SK-N-SH (cell line): ENCODE measurements at regions not wholly inside any gene's neighbourhood (a gene's known extent, or its start where the extent isn't known, plus 50 kb on each side); places are given as distances from the start of the nearest gene placed in this dataset.

ENCODE experiments used
- CTCF ChIA-PET: fragments of 300-600, 350-600 bp; formaldehyde crosslinking; extraction: SDS; loops from one replicate; lab custom pipeline; 2021; lab: Yijun Ruan, JAX
- POLR2A ChIA-PET: fragments of 350-600 bp; sonication (Branson Sonifier 250); formaldehyde crosslinking; extraction: SDS; loops from one replicate; lab custom pipeline; 2020; ENCODE audit warnings: antibody characterized with exemption, inconsistent platforms; lab: Yijun Ruan, JAX
- DNase-seq: peaks from one replicate; pipeline ENCODE4 v3.0.0; 2012
- H2AFZ ChIP-seq: fragments of 200-600 bp; sonication (generic); 2 replicates; pipeline ENCODE4 v1.8.1; 2016; ENCODE audit warnings: antibody characterized with exemption, mild to moderate bottlenecking, low read depth
- H3F3A ChIP-seq: fragments of 200-600 bp; sonication (generic); replicated peaks from 2 replicates; pipeline ENCODE3; 2016; ENCODE audit warnings: antibody characterized with exemption, mild to moderate bottlenecking; ENCODE audit not compliant: insufficient read depth
- H3K27ac ChIP-seq, 2 experiments: fragments of 200-500 bp in 1 of 2; fragments of 200-600 bp in 1 of 2; sonication (Bioruptor generic) in 1 of 2; sonication (generic), shearing (Covaris generic) in 1 of 2; 2 replicates each; pipeline versions ENCODE4 v1.5.1 to v1.6.1; 2014 to 2016; ENCODE audit warnings: low read depth in 2 of 2, inconsistent platforms in 1 of 2, low read length in 1 of 2, mild to moderate bottlenecking in 1 of 2, mixed read lengths in 1 of 2
- H3K27me3 ChIP-seq: fragments of 200-600 bp; sonication (generic), shearing (Covaris generic); 2 replicates; pipeline ENCODE4 v1.6.1; 2016; ENCODE audit warnings: mixed run types; ENCODE audit not compliant: insufficient read depth
- H3K36me3 ChIP-seq, 2 experiments: fragments of 200-500 bp in 1 of 2; fragments of 200-600 bp in 1 of 2; sonication (Bioruptor generic) in 1 of 2; sonication (generic) in 1 of 2; replicated peaks in 1 of 2; 2 replicates each; pipeline versions ENCODE3 to v1.5.1; 2014 to 2016; ENCODE audit warnings: low read length in 1 of 2, mild to moderate bottlenecking in 1 of 2; ENCODE audit not compliant: insufficient read depth in 2 of 2, control insufficient read depth in 1 of 2
- H3K4me1 ChIP-seq, 2 experiments: fragments of 200-500 bp in 1 of 2; fragments of 200-600 bp in 1 of 2; sonication (Bioruptor generic) in 1 of 2; sonication (generic), shearing (Covaris generic) in 1 of 2; 2 replicates each; pipeline versions ENCODE4 v1.5.1 to v1.6.1; 2014 to 2016; ENCODE audit warnings: low read depth in 1 of 2, low read length in 1 of 2, mixed run types in 1 of 2; ENCODE audit not compliant: insufficient read depth in 2 of 2, control insufficient read depth in 1 of 2
- H3K4me2 ChIP-seq: fragments of 200-600 bp; sonication (generic), shearing (Covaris generic); 2 replicates; pipeline ENCODE4 v1.6.1; 2017; ENCODE audit warnings: mixed run types
- H3K4me3 ChIP-seq, 2 experiments: fragments of 200-500 bp in 1 of 2; fragments of 200-600 bp in 1 of 2; sonication (Bioruptor generic) in 1 of 2; sonication (generic), shearing (Covaris generic) in 1 of 2; 2 replicates each; pipeline versions ENCODE4 v1.5.1 to v1.8.1; 2014 to 2016; ENCODE audit warnings: low read depth in 2 of 2, inconsistent platforms in 1 of 2, low read length in 1 of 2, mild to moderate bottlenecking in 1 of 2, mixed read lengths in 1 of 2, moderate library complexity in 1 of 2
- H3K79me2 ChIP-seq: fragments of 200-600 bp; sonication (generic); 2 replicates; pipeline ENCODE4 v1.8.1; 2017; ENCODE audit warnings: mild to moderate bottlenecking; ENCODE audit not compliant: insufficient read depth
- H3K9ac ChIP-seq: fragments of 200-600 bp; sonication (generic); 2 replicates; pipeline ENCODE4 v1.6.1; 2017; ENCODE audit warnings: mixed run types
- H3K9me2 ChIP-seq: fragments of 200-600 bp; sonication (generic); 2 replicates; pipeline ENCODE4 v1.6.1; 2017; ENCODE audit warnings: mixed run types
- H3K9me3 ChIP-seq: fragments of 200-600 bp; sonication (generic); 2 replicates; pipeline ENCODE4 v1.6.1; 2017; ENCODE audit warnings: mixed run types, mild to moderate bottlenecking, moderate library complexity
- H4K20me1 ChIP-seq: fragments of 200-600 bp; sonication (generic); 2 replicates; pipeline ENCODE4 v1.6.1; 2017; ENCODE audit warnings: mild to moderate bottlenecking, mixed run types; ENCODE audit not compliant: insufficient read depth
- CHD2 ChIP-seq: fragments of 150-350 bp; IDR thresholded peaks from 2 replicates; pipeline ENCODE4 v1.6.1; 2018; ENCODE audit warnings: low read length; ENCODE audit not compliant: partially characterized antibody
- CTCF ChIP-seq: fragments of 200-600 bp; sonication (generic); IDR thresholded peaks from 2 replicates; pipeline ENCODE4 v1.6.1; 2017; ENCODE audit warnings: antibody characterized with exemption, mild to moderate bottlenecking, moderate library complexity
- EP300 ChIP-seq, 2 experiments: IDR thresholded peaks; 2 replicates each; pipeline versions ENCODE4 v1.4.0 to v1.6.1; 2012; ENCODE audit warnings: borderline replicate concordance in 1 of 2, low read depth in 1 of 2, low read length in 1 of 2
- EZH2phosphoT487 ChIP-seq: fragments of 200-600 bp; sonication (generic); IDR thresholded peaks from 2 replicates; pipeline ENCODE4 v1.6.1; 2017; ENCODE audit warnings: low read depth, mixed run types, mild to moderate bottlenecking, antibody characterized with exemption, moderate library complexity, borderline replicate concordance
- FOXJ3 ChIP-seq: sonication (generic); formaldehyde crosslinking; IDR thresholded peaks from 2 replicates; pipeline ENCODE4 v1.5.1; 2020; ENCODE audit warnings: mild to moderate bottlenecking, missing genetic modification reagents
- FOXM1 ChIP-seq: IDR thresholded peaks from 2 replicates; pipeline ENCODE4 v1.4.0; 2012; ENCODE audit warnings: low read depth, mild to moderate bottlenecking
- GABPA ChIP-seq: IDR thresholded peaks from 2 replicates; pipeline ENCODE4 v1.4.0; 2012; ENCODE audit warnings: low read depth, mild to moderate bottlenecking
- GATA2 ChIP-seq: sonication (generic); formaldehyde crosslinking; IDR thresholded peaks from 2 replicates; pipeline ENCODE4 v1.5.0; 2020; ENCODE audit warnings: mild to moderate bottlenecking, missing genetic modification reagents
- IRF3 ChIP-seq: fragments of 150-350 bp; IDR thresholded peaks from 2 replicates; pipeline ENCODE4 v1.6.1; 2016; ENCODE audit warnings: mild to moderate bottlenecking, low read depth, low read length
- JUND ChIP-seq: IDR thresholded peaks from 2 replicates; pipeline ENCODE4 v1.4.0; 2012
- MEF2A ChIP-seq: IDR thresholded peaks from 2 replicates; pipeline ENCODE4 v1.4.0; 2012; ENCODE audit warnings: low read depth, borderline replicate concordance
- MXI1 ChIP-seq: IDR thresholded peaks from 2 replicates; pipeline ENCODE4 v1.6.1; 2012; ENCODE audit warnings: mild to moderate bottlenecking, low read depth, low read length, improper control_type of control experiment
- NFIC ChIP-seq: IDR thresholded peaks from 2 replicates; pipeline ENCODE4 v1.4.0; 2012; ENCODE audit warnings: borderline replicate concordance
- NRF1 ChIP-seq: IDR thresholded peaks from 2 replicates; pipeline ENCODE4 v1.6.1; 2012; ENCODE audit warnings: low read depth, mild to moderate bottlenecking, low read length
- PBX3 ChIP-seq: IDR thresholded peaks from 2 replicates; pipeline ENCODE4; 2012
- POLR2AphosphoS5 ChIP-seq: IDR thresholded peaks from 2 replicates; pipeline ENCODE4 v1.6.1; 2012; ENCODE audit warnings: low read depth, low read length
- RCOR1 ChIP-seq: fragments of 150-350 bp; IDR thresholded peaks from 2 replicates; pipeline ENCODE4 v1.6.1; 2017; ENCODE audit warnings: antibody characterized with exemption, low read length
- RFX5 ChIP-seq: IDR thresholded peaks from 2 replicates; pipeline ENCODE4 v1.6.1; 2012; ENCODE audit warnings: mild to moderate bottlenecking, improper control_type of control experiment, low read length
- SIN3A ChIP-seq: IDR thresholded peaks from 2 replicates; pipeline ENCODE4 v1.6.1; 2012; ENCODE audit warnings: low read depth, mild to moderate bottlenecking, low read length, moderate library complexity, borderline replicate concordance
- TCF12 ChIP-seq: IDR thresholded peaks from 2 replicates; pipeline ENCODE4 v1.4.0; 2012
- USF2 ChIP-seq: fragments of 150-350 bp; IDR thresholded peaks from 2 replicates; pipeline ENCODE4 v1.6.1; 2017; ENCODE audit warnings: antibody characterized with exemption, low read length, low read depth, borderline replicate concordance
- WGBS: methylation state at CpG from one replicate; pipeline ENCODE4 v1.1.6; 2017; ENCODE audit warnings: low lambda C conversion rate; 5-methylcytosine and 5-hydroxymethylcytosine counted together

GRCh38 chr2:210954386-210954907, 398.0 kb downstream of the CPS1 start:
- ChIA-PET CTCF (no interaction called here), POLR2A (no interaction called here)
- WGBS, result 12% methylated on average over 2 of the region's 2 CpGs
- Histone ChIP-seq H3K36me3 (no peaks in the 10 kb centered on the region), H3K27me3 (no peaks in the 10 kb centered on the region), H3F3A (peaks cover 22% of the 10 kb centered on the region), H3K9ac (no peak overlapping the region), H3K27ac (peak overlapping the region; percentile 61 to 62; a peak in 3 of 4 replicates), H3K4me1 (peaks cover 8 to 9% of the 10 kb centered on the region in 2 experiments; a peak in 2 of 4 replicates), H3K4me3 (no peak overlapping the region), H3K9me3 (no peaks in the 10 kb centered on the region), H4K20me1 (no peaks in the 10 kb centered on the region), H3K79me2 (no peaks in the 10 kb centered on the region), H3K4me2 (no peak overlapping the region), H2AFZ (0 out of 2 replicates have a peak overlapping the region, but pooled peaks have one; percentile 44), H3K9me2 (no peaks in the 10 kb centered on the region)
- TF ChIP-seq TCF12 (peak; percentile 46; the same call in 1 of the 2 replicates), RCOR1 (peak; percentile 82; the same call in 1 of the 2 replicates), MXI1 (peak; percentile 52; the same call in 1 of the 2 replicates), GATA2 (CRISPR knock-in tag) (peak; percentile 93), NFIC (peak; percentile 84), CHD2 (peak; percentile 85), JUND (no peak), PBX3 (0 out of 2 replicates have a peak, but pooled peaks have one; percentile 10), EP300 (IDR thresholded peaks at IDR 0.05; ENCODE audit: borderline replicate concordance in 1 of 2, low read depth in 1 of 2, low read length in 1 of 2) (peak in 1 of 2 experiments; percentile 90; a peak in 2 of 4 replicates), RFX5 (peak; percentile 34; the same call in 1 of the 2 replicates), FOXM1 (no peak)
- peak; percentile 75 for DNase-seq

- peaks cover 8 to 9% of the 10 kb centered on the region in 2 experiments; a peak in 2 of 4 replicates for H3K4me1 ChIP-seq
- no peaks in the 10 kb centered on the region for H3K9me3 ChIP-seq
- H3F3A ChIP-seq, result peaks cover 22% of the 10 kb centered on the region
- no peaks in the 10 kb centered on the region for H4K20me1 ChIP-seq
- no peaks in the 10 kb centered on the region for H3K27me3 ChIP-seq
- no peaks in the 10 kb centered on the region for H3K36me3 ChIP-seq
- H3K9me2 ChIP-seq, result no peaks in the 10 kb centered on the region
- H3K27ac ChIP-seq, result peak overlapping the region in 1 of 2 experiments; percentile 61; a peak in 2 of 4 replicates
- H3K4me3 ChIP-seq, result peak overlapping the region in 1 of 2 experiments; percentile 20; a peak in 1 of 4 replicates
- ChIA-PET POLR2A (no interaction called here), CTCF (no interaction called here)
- 5% methylated on average over 3 of the region's 3 CpGs for WGBS
- no peaks in the 10 kb centered on the region for H3K79me2 ChIP-seq
- no peak for DNase-seq
- H3K9ac ChIP-seq, result no peak overlapping the region
- peak overlapping the region; percentile 27 for H3K4me2 ChIP-seq
- H2AFZ ChIP-seq, result peak overlapping the region; percentile 44; the same call in 1 of the 2 replicates
- TF ChIP-seq FOXJ3 (CRISPR knock-in tag) (no peak), CTCF (no peak), POLR2AphosphoS5 (no peak), SIN3A (no peak), NFIC (no peak), JUND (peak; percentile 94), IRF3 (no peak), MXI1 (no peak), NRF1 (no peak), GABPA (no peak), PBX3 (peak; percentile 60), USF2 (no peak), MEF2A (no peak), FOXM1 (peak; percentile 71; the same call in 1 of the 2 replicates), EZH2phosphoT487 (no peak)
Measured at GRCh38 chr2:210955591-210955990, 399.2 kb downstream of the CPS1 start.
